ENCODE measurements at regions not wholly inside any gene's neighbourhood (a gene's known extent, or its start where the extent isn't known, plus 50 kb on each side); places are given as distances from the start of the nearest gene placed in this dataset.

- TF ChIP-seq CTCF (IDR thresholded peaks at IDR 0.05) (no peak), POLR2A (IDR thresholded peaks at IDR 0.05) (no peak)
These were observed 175.4 kb downstream of the ERMARD start for GRCh38 chr6:169926617-169927417.
